Upper lobe of right lung (tissue), 1 donor: ENCODE measurements at regions not wholly inside any gene's neighbourhood (a gene's known extent, or its start where the extent isn't known, plus 50 kb on each side); places are given as distances from the start of the nearest gene placed in this dataset.

Experiments
- ATAC-seq: fragments of 200-7000 bp; cut with Tn5 transposase; one replicate; pipeline ENCODE4 v1.9.1; 2020; ENCODE audit warnings: mild to moderate bottlenecking, moderate library complexity
- DNase-seq: peaks from one replicate; pipeline ENCODE4 v3.0.0-alpha.2; 2020
- H3K27ac ChIP-seq: fragments of 200-600 bp; one replicate; pipeline ENCODE4 v1.8.0; 2022
- H3K27me3 ChIP-seq: fragments of 200-600 bp; one replicate; pipeline ENCODE4 v1.8.0; 2022; ENCODE audit warnings: mild to moderate bottlenecking
- H3K36me3 ChIP-seq: fragments of 200-600 bp; one replicate; pipeline ENCODE4 v1.8.0; 2022
- H3K4me1 ChIP-seq: fragments of 200-600 bp; one replicate; pipeline ENCODE4 v1.8.0; 2022
- H3K4me3 ChIP-seq: fragments of 200-600 bp; one replicate; pipeline ENCODE4 v1.8.0; 2022; ENCODE audit warnings: mild to moderate bottlenecking
- H3K9me3 ChIP-seq: fragments of 200-600 bp; one replicate; pipeline ENCODE4 v1.8.0; 2022
- CTCF ChIP-seq: fragments of 200-600 bp; IDR thresholded peaks from one replicate; pipeline ENCODE4 v1.8.0; 2022; ENCODE audit warnings: antibody characterized with exemption
- intact Hi-C: fragments of 100-400 bp; cut with DNase I; formaldehyde crosslinking; loops from one replicate; pipeline ENCODE4 v1.11.0; 2022
- donor health status: DM: no; HTN: yes; CAD: no; lungs with severe emphysema.

- Histone ChIP-seq H3K4me1 (no peaks in the 10 kb centered on the region), H3K27me3 (no peaks in the 10 kb centered on the region), H3K9me3 (no peaks in the 10 kb centered on the region), H3K36me3 (no peaks in the 10 kb centered on the region), H3K27ac (no peak overlapping the region), H3K4me3 (no peak overlapping the region)
- ATAC-seq (no peak), DNase-seq (no peak)
- intact Hi-C loops = no loop called here
- no peak for TF ChIP-seq CTCF
Measured at GRCh38 chr10:120403109-120403508, 53.9 kb upstream of the PLPP4 start.

DNA sequence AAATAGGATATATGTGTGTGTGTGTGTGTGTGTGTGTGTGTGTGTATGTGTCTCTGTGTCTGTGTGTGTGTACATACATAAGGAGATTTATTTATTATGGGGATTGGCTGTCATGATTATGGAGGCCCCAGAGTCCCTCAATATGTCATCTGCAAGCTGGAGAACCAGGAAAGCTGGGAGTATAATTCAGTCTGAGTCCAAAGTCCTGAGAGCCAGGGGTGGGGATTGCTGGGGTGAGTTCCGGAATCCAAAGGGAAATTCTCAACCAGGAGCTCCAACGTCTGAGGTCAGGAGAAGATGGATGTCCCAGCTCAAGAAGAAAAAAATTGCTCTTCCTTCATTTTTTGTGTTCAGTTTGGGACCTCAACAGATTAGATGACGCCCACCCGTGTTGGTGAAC, 50.7 kb upstream of the PLPP4 start:
- Histone ChIP-seq H3K27ac (no peak overlapping the region), H3K36me3 (no peaks in the 10 kb centered on the region), H3K4me3 (no peak overlapping the region), H3K4me1 (no peaks in the 10 kb centered on the region), H3K27me3 (no peaks in the 10 kb centered on the region), H3K9me3 (no peaks in the 10 kb centered on the region)
- no peak for ATAC-seq
- TF ChIP-seq CTCF = no peak
- intact Hi-C loops = no loop called here
- no peak for DNase-seq
